CMK (cell line): ENCODE measurements at regions not wholly inside any gene's neighbourhood (a gene's known extent, or its start where the extent isn't known, plus 50 kb on each side); places are given as distances from the start of the nearest gene placed in this dataset.
"Not testable (repeated sequence)": the region's sequence is repeated elsewhere in the genome, so short reads cannot be mapped to it uniquely, and the experiment has no call there.

ENCODE experiments used
- DNase-seq: peaks from one replicate; pipeline ENCODE4 v3.0.0-alpha.2; 2010; ENCODE audit warnings: low read depth

DNA sequence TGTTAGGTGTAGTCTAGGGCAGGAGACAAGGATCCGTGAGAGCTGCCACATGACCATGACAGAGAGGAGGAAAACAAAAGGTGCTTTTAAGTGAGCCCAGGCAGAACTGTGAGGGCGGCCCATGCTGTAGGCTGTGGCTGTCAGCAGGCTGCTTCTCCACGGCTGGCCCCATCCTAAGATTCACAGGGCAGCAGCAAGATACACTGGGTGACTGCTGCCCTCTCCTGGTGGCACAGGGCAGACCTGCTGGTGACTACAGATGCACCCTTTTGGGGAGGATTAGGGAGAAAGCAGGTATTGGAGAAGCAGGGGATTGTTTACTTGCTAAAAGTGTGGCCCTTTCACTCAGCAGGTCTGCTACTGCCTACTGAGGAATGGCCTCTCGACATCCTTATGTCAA, 112.2 kb upstream of the CCZ1B start:
- not testable (repeated sequence) for DNase-seq

DNA sequence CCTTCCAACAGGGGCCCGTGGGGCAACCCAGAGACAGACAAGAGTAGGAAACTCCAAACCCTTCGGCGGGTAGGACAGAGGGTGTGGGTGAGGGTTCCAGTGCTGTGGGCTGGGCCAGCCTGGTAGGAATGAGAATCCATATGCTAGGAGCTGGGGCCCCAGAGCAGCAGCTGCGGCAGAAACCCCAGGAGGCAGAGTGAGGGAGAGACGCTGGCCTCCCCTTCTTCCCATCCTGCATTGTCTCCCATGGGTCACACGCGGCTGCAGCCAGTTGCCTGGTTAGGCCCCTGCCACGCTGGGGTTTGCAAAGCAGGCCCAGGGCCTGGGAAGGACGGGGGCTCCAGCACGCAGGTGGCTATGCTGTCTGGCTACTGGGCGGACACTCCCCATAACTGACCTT, 113.1 kb upstream of the CCZ1B start:
- not testable (repeated sequence) for DNase-seq

DNA sequence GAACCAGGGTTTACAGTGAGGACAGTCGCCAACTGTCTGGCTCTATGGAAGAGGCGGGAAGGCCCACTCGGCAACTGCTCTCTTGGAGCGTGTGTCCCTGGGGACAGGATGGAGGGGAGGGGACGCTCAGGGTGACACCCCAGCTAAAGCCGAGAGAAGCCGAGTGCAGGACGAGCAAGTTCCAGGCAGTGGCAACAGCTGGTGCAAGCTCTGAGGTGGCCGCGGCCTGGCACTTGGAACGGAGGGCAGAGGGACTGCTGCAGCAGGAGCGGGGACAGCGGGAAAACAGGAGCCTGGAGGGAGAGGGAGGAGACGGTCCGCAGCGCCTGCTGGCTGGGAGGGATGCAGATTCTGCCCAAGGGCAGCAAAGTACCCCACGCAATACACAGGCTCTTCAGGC, 113.8 kb upstream of the CCZ1B start:
- DNase-seq = not testable (repeated sequence)

DNA sequence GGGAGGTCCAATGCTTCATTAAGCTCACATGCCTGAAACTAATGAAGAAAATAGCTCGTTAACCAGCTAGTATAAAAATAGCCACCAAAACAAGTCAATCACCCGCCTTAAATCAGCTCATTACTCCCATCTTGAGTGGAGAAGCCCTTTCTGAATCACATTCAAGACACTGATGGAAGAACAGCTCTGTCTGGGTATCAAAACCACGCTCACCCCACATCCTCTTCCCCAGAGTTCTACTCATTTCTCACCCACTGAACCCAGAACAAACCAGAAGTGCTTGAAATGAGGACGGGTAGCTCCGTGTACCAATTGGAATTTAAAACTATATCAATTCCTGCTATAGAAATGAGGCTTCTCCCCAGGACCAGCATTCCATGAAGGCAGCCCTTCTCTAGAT, 120.8 kb upstream of the CCZ1B start:
- DNase-seq = not testable (repeated sequence)

DNA sequence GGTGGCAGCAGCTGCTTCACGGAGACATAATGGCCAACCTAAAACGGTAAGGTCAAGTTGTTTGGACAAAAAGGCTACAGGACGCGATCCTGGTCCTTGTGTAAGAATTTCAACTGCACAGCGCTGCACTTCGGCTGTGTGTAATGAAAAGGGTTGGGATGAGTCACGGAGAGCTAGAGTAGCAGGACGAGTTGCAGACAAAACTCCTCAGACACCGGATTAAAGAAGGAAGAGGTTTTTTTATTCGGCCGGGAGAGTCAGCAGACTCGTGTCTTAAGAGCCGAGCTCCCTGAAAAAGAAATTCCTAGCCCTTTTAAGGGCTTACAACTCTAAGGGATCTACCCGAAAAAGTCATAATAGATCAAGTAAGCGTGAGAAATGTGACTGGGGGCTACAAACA, 124.2 kb upstream of the CCZ1B start:
- DNase-seq = not testable (repeated sequence)

DNA sequence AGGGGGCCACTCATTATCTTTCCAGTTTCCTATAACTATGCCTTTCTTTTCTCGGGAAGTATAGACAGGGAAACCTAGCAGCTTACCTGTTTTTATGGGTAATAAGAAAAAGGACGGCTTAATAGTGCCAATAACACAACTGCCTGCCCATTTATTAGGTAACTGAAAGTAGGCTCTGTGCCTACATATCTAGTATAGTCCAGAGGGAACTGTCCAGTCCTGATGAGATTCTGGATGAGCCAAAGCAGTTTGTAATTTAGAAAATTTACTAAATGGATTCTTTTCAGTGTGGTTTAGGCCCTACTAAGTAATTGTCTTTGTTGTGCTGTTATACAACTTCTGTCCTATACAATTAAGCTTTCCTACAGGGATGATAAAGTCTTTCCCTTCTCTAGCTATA, 125.5 kb upstream of the CCZ1B start:
- DNase-seq = not testable (repeated sequence)

DNA sequence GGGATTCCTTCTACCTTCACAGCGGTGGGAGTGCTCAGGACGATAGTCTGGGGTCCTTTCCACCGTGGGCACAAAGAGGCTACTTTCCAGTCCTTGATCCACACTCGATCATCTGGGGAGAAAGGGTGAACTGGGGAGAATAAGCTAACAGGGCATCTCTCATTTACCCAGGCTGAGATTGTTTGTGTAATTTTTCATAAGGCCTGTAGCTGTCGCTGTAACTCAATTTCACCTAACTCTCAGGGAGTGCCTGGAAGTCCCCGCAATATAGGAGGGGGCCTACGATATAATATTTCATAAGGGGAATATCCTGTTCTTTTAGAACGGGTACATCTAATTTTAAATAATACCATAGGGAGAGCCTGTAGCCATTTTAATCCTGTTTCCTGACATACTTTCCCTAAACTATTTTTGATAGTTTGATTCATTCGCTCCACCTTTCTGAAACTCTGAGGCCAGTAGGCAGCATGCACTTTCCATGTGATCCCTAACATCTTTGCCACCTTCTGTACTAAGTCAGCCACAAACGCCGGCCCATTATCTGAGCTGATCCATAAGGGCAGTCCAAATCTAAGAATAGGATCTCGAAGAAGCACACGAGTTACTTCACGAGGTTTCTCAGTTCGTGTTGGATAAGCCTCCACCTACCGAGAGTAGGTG, 127.2 kb upstream of the CCZ1B start:
- not testable (repeated sequence) for DNase-seq

DNA sequence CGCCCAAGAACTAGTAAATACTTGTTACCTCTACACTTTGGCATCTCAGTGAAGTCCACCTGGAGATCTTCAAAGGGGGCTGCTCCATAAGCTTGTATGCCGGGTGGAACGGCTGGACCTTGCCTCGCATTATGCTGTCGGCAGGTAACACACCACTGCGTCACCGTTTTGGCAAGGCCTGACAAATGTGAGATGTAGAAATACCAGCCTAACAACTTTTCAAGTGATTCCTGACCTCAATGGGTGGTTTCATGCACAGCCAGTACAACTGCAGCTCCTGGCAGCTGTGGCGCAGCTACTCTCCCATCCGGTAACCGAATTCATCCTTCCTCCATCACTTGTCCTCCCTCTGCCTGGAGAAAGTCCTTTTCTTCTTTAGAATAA, 127.7 kb upstream of the CCZ1B start:
- not testable (repeated sequence) for DNase-seq

DNA sequence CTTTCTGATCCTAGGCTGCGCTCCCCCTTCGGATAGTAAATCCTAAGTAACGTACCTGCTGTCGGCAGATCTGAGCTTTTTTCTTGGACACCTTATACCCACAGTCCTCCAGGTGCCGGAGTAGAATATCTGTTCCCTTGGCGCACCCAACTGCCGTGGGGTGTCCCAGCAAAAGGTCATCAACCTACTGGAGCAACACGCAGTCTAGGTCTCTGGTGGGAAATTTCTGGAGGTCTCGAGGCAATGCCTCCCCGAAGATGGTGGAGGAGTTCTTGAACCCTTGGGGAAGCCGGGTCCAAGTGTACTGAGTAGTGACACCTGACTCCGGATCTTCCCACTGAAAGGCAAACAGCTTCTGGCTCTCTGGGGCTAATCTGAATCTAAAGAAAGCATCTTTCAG, 129.3 kb upstream of the CCZ1B start:
- not testable (repeated sequence) for DNase-seq

DNA sequence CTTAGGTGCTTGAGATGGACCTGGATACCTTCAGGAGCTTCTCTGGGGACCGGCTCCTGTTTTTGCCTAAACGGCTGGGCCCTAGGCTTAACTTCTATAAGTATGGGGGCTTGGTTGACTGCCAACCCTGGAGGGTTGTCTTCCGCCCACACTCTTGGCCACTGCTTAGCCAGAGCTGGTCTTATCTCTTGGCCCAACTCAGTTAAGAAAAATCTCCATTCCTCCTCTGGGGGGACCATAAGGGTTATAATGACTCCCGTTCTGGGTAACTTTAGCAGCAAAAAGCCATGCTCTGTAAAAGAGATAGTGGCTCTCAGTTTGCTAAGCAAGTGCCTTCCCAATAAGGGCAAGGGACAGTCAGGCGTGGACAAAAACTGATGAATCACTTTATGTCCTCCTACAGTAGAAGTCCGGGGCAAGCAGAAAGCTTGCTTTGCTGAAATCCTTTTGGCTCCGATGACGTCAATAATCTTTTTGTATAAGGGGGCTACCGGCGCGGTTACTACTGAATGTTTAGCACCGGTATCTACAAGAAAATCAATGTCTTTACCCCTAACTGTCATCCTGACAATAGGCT, 130.0 kb upstream of the CCZ1B start:
- DNase-seq = peak; percentile 5

DNA sequence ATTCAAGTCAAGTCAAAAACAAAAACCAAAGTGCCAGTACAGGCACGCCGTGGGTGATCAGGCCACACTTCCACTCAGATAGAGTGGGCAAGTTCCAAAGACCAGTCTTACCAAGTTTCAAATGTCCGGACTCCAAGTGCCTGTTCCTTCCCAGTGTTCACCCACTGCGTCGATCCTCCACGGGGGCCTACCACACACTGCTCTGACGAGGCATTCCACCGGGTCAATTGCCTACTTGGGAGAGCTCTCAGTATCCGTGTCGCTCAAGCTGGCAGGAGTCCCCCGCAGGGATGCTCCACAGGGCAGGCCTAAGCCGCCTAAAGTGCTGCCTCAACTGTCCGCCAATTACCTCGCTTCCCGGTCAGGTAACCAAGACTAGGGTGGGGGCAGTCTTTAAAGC, 132.3 kb upstream of the CCZ1B start:
- DNase-seq = not testable (repeated sequence)

DNA sequence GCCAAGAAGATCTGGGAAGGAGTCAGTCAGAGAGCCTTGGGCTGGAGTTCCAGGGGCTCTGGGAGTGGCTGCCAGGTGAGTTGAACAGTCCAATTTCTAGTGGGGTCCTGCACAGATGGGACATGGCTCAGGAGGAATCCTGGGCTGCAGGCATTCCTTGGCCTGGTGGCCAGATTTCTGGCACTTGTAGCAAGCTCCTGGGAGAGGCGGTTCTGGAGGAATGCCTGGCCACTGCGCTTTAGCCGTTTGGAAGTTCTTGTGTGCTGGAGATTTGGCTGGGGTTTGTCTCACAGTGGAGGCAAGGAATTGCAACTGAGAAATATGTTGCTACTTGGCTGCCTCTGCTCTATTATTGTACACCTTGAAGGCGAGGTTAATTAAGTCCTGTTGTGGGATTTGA, 133.9 kb upstream of the CCZ1B start:
- DNase-seq = not testable (repeated sequence)

DNA sequence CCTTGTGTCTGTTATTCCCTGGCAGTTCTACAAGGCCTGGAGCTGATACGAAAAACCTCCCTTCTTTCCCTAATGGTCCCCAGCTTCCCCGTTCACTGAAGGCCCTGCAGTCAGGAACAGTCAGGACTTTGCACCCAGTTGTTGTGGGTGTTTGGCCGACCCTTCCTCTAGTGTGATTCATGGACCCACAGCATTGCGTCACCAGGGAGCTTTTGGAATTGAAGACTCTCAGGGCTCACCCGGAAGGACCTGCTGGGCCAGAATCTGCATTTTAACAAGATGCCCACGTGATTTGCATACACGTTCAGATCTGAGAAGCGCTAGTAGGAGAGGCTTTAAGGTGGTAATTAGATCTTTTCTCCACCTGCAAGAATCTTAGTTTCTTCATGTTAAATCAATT, 136.8 kb upstream of the CCZ1B start:
- DNase-seq = not testable (repeated sequence)

DNA sequence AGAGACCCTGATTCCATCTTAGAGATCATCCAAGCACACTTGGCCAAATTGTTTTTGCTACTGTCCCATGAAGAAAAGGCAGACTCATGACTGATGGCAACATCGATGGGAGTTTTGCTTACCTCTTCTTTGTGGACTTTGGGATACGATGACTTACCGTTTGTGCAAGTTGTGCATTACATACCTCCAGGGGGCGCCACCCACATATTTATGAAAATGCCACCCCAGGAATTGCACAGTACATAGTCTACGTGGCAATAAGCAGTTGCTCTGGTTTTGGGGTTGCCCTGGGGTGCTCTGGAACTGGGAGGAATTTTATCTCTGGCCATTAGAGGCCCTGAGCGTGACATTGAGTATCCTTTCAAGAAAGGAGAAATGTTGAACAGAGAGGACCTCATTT, 139.0 kb upstream of the CCZ1B start:
- DNase-seq = not testable (repeated sequence)

DNA sequence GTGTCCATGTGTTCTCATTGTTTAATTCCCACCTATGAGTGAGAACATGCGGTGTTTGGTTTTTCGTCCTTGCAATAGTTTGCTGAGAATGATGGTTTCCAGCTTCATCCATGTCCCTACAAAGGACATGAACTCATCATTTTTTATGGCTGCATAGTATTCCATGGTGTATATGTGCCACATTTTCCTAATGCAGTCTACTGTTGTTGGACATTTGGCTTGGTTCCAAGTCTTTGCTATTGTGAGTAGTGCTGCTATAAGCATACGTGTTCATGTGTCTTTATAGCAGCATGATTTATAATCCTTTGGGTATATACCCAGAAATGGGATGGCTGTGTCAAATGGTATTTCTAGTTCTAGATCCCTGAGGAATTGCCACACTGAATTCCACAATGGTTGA, 144.1 kb upstream of the CCZ1B start:
- not testable (repeated sequence) for DNase-seq

DNA sequence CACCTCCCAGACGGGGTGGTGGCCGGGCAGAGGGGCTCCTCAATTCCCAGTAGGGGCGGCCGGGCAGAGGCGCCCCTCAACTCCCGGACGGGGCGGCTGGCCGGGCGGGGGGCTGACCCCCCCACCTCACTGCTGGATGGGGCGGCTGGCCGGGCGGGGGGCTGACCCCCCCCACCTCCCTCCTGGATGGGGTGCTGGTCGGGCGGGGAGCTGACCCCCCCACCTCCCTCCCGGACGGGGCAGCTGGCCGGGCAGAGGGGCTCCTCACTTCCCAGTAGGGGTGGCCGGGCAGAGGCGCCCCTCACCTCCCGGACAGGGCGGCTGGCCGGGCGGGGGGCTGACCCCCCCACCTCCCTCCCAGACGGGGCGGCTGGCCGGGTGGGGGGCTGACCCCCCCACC, 148.8 kb upstream of the CCZ1B start:
- DNase-seq = not testable (repeated sequence)

DNA sequence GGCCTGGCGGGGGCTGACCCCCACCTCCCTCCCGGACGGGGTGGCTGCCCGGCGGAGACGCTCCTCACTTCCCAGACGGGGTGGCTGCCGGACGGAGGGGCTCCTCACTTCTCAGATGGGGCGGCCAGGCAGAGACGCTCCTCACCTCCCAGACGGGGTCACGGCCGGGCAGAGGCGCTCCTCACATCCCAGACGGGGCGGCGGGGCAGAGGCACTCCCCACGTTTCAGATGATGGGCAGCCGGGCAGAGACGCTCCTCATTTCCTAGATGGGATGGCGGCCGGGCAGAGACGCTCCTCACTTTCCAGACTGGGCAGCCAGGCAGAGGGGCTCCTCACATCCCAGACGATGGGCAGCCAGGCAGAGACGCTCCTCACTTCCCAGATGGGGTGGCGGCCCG, 149.3 kb upstream of the CCZ1B start:
- not testable (repeated sequence) for DNase-seq

DNA sequence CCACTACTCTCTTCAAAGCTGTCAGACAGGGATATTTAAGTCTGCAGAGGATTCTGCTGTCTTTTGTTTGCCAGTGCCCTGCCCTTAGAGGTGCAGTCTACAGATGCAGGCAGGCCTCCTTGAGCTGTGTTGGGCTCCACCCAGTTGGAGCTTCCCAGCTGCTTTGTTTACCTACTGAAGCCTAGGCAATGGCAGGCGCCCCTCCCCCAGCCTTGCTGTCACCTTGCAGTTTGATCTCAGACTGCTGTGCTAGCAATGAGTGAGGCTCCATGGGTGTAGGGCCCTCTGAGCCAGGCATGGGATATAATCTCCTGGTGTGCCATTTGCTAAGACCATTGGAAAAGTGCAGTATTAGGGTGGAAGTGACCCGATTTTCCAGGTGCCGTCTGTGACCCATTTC, 151.3 kb upstream of the CCZ1B start:
- not testable (repeated sequence) for DNase-seq

DNA sequence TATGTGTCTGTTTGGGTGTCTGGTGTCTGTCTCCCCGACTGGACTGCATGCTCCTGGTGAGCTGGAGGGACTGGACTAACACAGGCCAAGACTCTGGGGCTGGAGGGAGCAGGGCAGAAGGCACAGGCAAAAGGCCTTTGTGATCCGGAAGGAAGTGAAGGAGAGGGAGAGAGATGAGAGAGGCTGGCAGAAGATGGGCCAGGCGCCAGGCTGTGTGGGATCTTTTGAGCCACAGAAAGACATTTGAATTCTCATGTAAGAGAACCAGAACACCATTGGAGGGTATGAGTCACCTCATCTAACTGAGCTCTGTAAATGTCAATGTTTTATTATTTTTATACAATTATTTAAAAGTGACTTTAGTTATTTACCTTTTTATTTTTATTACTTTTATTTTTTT, 152.3 kb upstream of the CCZ1B start:
- DNase-seq = not testable (repeated sequence)

DNA sequence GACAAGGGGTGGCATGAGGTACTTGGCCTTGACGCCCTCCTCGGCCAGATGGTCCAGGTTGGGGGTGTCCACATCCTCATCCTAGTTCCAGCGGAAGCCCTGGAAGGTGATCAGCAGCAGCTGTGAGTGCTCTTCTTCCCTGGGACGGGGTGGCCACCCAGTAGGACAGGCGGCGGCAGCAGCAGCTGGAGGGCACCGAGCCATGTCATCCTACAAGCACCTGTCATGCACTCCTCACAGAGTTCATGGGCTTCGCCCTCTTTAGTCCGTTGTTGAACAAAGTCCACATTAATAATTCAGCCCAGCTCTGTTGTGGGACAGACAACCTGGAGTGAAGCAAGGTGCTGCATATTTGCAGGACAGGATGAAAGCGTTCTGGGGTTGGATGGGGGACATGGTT, 153.4 kb upstream of the CCZ1B start:
- DNase-seq = not testable (repeated sequence)

DNA sequence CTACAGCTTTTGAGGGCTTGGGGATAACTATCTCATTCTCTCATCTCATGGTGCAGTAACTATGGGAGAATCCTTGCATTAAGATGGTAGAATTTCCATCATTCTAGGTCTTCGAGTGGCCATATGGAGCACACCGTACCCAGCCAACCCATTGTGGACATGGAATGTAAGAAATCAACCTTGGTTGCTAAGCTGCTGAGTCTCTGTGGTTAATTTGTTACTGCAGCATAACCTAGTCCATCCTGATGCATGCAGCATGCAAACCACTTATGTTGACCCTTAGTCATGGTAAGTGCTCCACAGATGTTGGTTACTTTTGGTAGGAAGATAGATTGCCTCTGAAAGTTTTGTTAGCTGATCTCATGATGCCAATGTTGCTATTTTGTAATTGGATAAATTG, 156.3 kb upstream of the CCZ1B start:
- not testable (repeated sequence) for DNase-seq

DNA sequence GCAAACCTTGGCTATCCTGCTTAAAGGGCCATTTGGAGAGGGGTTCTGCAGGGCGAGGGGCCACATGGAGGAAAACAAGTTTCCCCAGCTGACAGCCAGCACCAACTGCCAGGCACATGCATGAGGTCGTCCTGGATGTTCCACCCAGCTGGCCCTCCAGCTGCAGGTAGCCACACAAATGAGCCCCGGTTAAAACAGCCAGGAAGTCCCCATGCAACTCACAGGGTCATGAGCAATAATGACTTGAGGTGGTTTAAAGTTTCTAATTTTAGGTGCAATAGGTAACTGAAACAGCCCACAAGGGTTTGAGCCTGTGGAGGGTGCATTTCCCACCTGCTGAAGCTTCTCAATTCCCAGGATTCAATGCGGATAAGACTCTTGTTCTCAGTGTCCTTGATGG, 160.8 kb upstream of the CCZ1B start:
- not testable (repeated sequence) for DNase-seq

DNA sequence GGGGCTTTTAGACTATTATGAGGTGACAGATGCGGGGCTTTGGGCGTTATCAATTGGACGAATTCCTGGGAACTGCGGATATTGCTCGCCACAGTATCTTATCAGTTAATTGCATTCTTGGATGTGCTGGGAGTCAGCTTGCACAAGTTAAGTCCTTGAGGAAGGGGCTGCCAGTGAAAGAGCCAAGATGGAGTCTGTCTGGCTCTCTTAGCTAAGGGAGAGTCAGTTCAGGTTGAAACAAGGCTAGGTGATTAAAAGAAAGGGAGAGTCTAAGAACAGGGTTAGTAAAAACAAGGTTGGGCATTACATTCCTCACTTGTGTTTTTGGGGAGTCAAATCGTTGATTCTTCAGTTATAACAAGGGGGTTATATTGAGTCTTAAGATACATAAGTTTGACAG, 162.5 kb upstream of the CCZ1B start:
- not testable (repeated sequence) for DNase-seq

DNA sequence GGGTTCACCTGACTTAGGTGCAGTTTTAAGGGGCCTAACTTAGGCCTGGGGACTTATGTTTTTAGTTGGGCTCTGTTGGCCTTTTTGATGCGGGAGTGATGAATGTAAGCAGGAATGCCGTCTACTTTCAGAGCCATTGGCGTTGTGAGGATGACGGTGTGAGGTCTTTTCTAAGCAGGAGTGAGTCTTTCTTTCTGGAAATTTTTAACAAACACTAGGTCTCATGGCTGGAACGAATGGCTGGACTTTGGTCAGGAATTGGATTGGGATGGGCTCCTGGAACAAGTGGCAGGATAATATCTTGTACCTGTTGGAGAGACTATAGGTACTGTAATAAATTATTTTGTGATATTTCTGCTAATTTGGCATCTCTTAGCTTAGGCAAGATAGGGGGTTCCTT, 163.9 kb upstream of the CCZ1B start:
- DNase-seq = not testable (repeated sequence)
